OCI-LY7 (cell line): ENCODE measurements at regions not wholly inside any gene's neighbourhood (a gene's known extent, or its start where the extent isn't known, plus 50 kb on each side); places are given as distances from the start of the nearest gene placed in this dataset.

Experiments
- BruUV-seq: library from RNA; stranded (reverse); fragments of 400-500 nt; replicated peaks from 2 replicates; lab custom pipeline; 2021; lab: Mats Ljungman, UMichigan
- CTCF ChIA-PET: fragments of 300-600 bp; sonication (Branson Sonifier 250); formaldehyde crosslinking; loops from one replicate; lab custom pipeline; 2022; ENCODE audit warnings: antibody characterized with exemption; ENCODE audit not compliant: unreplicated experiment; lab: Charles Lee
- POLR2A ChIA-PET: fragments of 300-600 bp; sonication (Branson Sonifier 250); formaldehyde crosslinking; loops from one replicate; lab custom pipeline; 2022; ENCODE audit warnings: antibody characterized with exemption; lab: Charles Lee
- DNase-seq: peaks from one replicate; pipeline ENCODE4 v3.0.0-alpha.2; 2015; ENCODE audit warnings: low spot score
- H2AFZ ChIP-seq: fragments of 200-600 bp; sonication (generic), shearing (Covaris generic); 2 replicates; pipeline ENCODE4 v1.6.1; 2014; ENCODE audit warnings: mild to moderate bottlenecking, antibody characterized with exemption, low read length, moderate library complexity
- H3K27ac ChIP-seq: fragments of 200-600 bp; sonication (generic); 2 replicates; pipeline ENCODE4 v1.5.1; 2014; ENCODE audit warnings: mixed run types, low read depth, mild to moderate bottlenecking, moderate library complexity, low read length, inconsistent platforms; ENCODE audit not compliant: poor library complexity, severe bottlenecking
- H3K36me3 ChIP-seq: fragments of 200-600 bp; sonication (generic); 2 replicates; pipeline ENCODE4 v1.6.1; 2014; ENCODE audit warnings: mild to moderate bottlenecking, antibody characterized with exemption, low read length, moderate library complexity, mixed read lengths; ENCODE audit not compliant: insufficient read depth
- H3K4me1 ChIP-seq: fragments of 200-600 bp; sonication (generic); 2 replicates; pipeline ENCODE4 v1.5.1; 2014; ENCODE audit warnings: mild to moderate bottlenecking, low read length; ENCODE audit not compliant: insufficient read depth, poor library complexity, severe bottlenecking
- H3K4me2 ChIP-seq: fragments of 200-600 bp; sonication (generic); 2 replicates; pipeline ENCODE4 v1.6.1; 2014; ENCODE audit warnings: mild to moderate bottlenecking, low read length
- H3K4me3 ChIP-seq: fragments of 200-600 bp; sonication (generic); 2 replicates; pipeline ENCODE4 v1.5.1; 2014; ENCODE audit warnings: mild to moderate bottlenecking, low read depth, low read length; ENCODE audit not compliant: poor library complexity, severe bottlenecking
- H3K79me2 ChIP-seq: fragments of 200-600 bp; sonication (generic); 2 replicates; pipeline ENCODE4 v1.6.1; 2016; ENCODE audit warnings: low read depth, mild to moderate bottlenecking, low read length, moderate library complexity, mixed read lengths; ENCODE audit not compliant: insufficient read depth
- H3K9me2 ChIP-seq: fragments of 200-600 bp; sonication (generic); 2 replicates; pipeline ENCODE4 v1.6.1; 2016; ENCODE audit warnings: mild to moderate bottlenecking, low read length, mixed read lengths; ENCODE audit not compliant: insufficient read depth
- H3K9me3 ChIP-seq: fragments of 200-600 bp; sonication (generic); 2 replicates; pipeline ENCODE4 v1.6.1; 2014; ENCODE audit warnings: mild to moderate bottlenecking, mixed run types, low read length, mixed read lengths
- H4K20me1 ChIP-seq: fragments of 200-600 bp; sonication (generic); 2 replicates; pipeline ENCODE4 v1.6.1; 2014; ENCODE audit warnings: mild to moderate bottlenecking, antibody characterized with exemption, low read length, moderate library complexity, mixed read lengths; ENCODE audit not compliant: insufficient read depth
- CTCF ChIP-seq: fragments of 200-600 bp; sonication (generic); conservative IDR thresholded peaks from 2 replicates; pipeline ENCODE4 v1.5.1; 2014; ENCODE audit warnings: mild to moderate bottlenecking, antibody characterized with exemption, low read length, moderate library complexity, mixed read lengths
- EZH2phosphoT487 ChIP-seq: fragments of 200-600 bp; sonication (generic); IDR thresholded peaks from 2 replicates; pipeline ENCODE4 v1.6.1; 2018; ENCODE audit warnings: low read depth, borderline replicate concordance, mild to moderate bottlenecking, mixed run types, antibody characterized with exemption, low read length, moderate library complexity, mixed read lengths
- intact Hi-C: fragments of 100-400 bp; cut with micrococcal nuclease; formaldehyde crosslinking; loops from one replicate; pipeline ENCODE4 v1.10.0; 2022; ENCODE audit not compliant: unreplicated experiment

GRCh38 chr17:51439395-51440229, 179.3 kb downstream of the UTP18 start:
- no peak for TF ChIP-seq CTCF
- TF ChIP-seq EZH2phosphoT487 = no peak
- BruUV-seq = no TSS peak
- Histone ChIP-seq H3K4me3 (no peak overlapping the region), H3K79me2 (no peaks in the 10 kb centered on the region), H4K20me1 (no peaks in the 10 kb centered on the region), H3K36me3 (no peaks in the 10 kb centered on the region), H3K9me3 (no peaks in the 10 kb centered on the region), H2AFZ (no peak overlapping the region), H3K9me2 (no peaks in the 10 kb centered on the region), H3K4me1 (no peaks in the 10 kb centered on the region), H3K27ac (no peak overlapping the region), H3K4me2 (no peak overlapping the region)
- intact Hi-C loops = no loop called here
- POLR2A ChIA-PET = no interaction called here
- no peak for DNase-seq
- CTCF ChIA-PET = no interaction called here

DNA sequence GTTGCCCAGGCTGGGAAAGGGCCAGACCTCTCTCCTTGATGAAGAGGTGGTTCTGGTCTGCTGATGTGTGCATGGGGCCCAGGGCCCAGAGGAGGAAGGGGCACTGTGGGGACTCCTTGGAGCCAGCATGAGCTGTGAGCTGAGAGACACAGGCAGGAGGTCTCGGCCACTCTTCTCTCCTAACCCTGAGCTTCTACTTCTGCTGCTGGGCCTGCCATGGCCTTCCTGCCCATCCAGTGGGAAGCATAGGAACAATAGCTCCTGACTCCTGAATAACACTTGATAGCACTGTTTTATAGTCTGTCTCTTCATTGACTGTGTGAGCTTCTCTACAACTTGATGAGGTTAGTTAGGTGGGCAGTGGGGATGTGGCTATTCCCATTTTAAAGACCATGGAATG, 181.1 kb downstream of the UTP18 start:
- TF ChIP-seq EZH2phosphoT487 (no peak), CTCF (no peak)
- CTCF ChIA-PET = no interaction called here
- no TSS peak for BruUV-seq
- no peak overlapping the region for H3K4me2 ChIP-seq
- H3K4me1 ChIP-seq = no peaks in the 10 kb centered on the region
- no peak overlapping the region for H3K4me3 ChIP-seq
- intact Hi-C loops = no loop called here
- no peak overlapping the region for H2AFZ ChIP-seq
- no peak for DNase-seq
- H3K36me3 ChIP-seq = no peaks in the 10 kb centered on the region
- H3K9me3 ChIP-seq = no peaks in the 10 kb centered on the region
- H4K20me1 ChIP-seq = no peaks in the 10 kb centered on the region
- POLR2A ChIA-PET = no interaction called here
- H3K79me2 ChIP-seq = no peaks in the 10 kb centered on the region
- H3K27ac ChIP-seq = no peak overlapping the region
- H3K9me2 ChIP-seq = no peaks in the 10 kb centered on the region
